ENCODE measurements at regions not wholly inside any gene's neighbourhood (a gene's known extent, or its start where the extent isn't known, plus 50 kb on each side); places are given as distances from the start of the nearest gene placed in this dataset.

GRCh38 chr16:9337308-9338032, 246.0 kb downstream of the HAPSTR1 start:
- intact Hi-C loops (cut with micrococcal nuclease) = no loop called here
- H3K79me2 ChIP-seq (ENCODE audit: control insufficient read depth, insufficient read depth, low read length) = no peaks in the 10 kb centered on the region
- H3K9me1 ChIP-seq (replicated peaks; ENCODE audit: control insufficient read depth, extremely low read depth, insufficient read depth, low read length) = no peaks in the 10 kb centered on the region
- H4K20me1 ChIP-seq (replicated peaks; ENCODE audit: control insufficient read depth, extremely low read depth, insufficient read depth, low read length) = no peaks in the 10 kb centered on the region
- H3K4me2 ChIP-seq (ENCODE audit: insufficient read depth, low read length) = no peak overlapping the region
- FAIRE-seq (no peak), DNase-seq (ENCODE audit: low read depth, low spot score) (no peak)
- BruUV-seq (replicated peaks) = no TSS peak
- CTCF ChIA-PET = no interaction called here
- dilution Hi-C loops (cut with MboI; ENCODE audit: extremely low pct_ligation_motif_present, low sequenced_read_pairs) = no loop called here
- no peaks in the 10 kb centered on the region for H3K36me3 ChIP-seq (ENCODE audit: control insufficient read depth in 2 of 2, extremely low read depth in 1 of 2, insufficient read depth in 2 of 2, low read length in 2 of 2)
- no peaks in the 10 kb centered on the region for H3K27me3 ChIP-seq (ENCODE audit: control insufficient read depth in 2 of 2, insufficient read depth in 2 of 2, low read length in 2 of 2)
- no peak overlapping the region for H3K27ac ChIP-seq (ENCODE audit: insufficient read depth, low read depth, low read length)
- H3K9me3 ChIP-seq (replicated peaks; ENCODE audit: control insufficient read depth, insufficient read depth, low read length) = no peaks in the 10 kb centered on the region
- no peak overlapping the region for H2AFZ ChIP-seq (ENCODE audit: low read depth, low read length)
- POLR2A ChIA-PET = no interaction called here
- H3K4me3 ChIP-seq (replicated peaks in 1 of 3; ENCODE audit: insufficient read depth in 1 of 3, low read depth in 1 of 3, low read length in 3 of 3) = no peak overlapping the region
- TF ChIP-seq FOS (IDR thresholded peaks at IDR 0.05; ENCODE audit: borderline replicate concordance, insufficient read depth, low read length) (no peak), POLR2AphosphoS5 (IDR thresholded peaks at IDR 0.05; ENCODE audit: insufficient read depth, low read depth, low read length) (no peak), MYC (IDR thresholded peaks at IDR 0.05; ENCODE audit: low read depth, low read length) (no peak), CTCF (IDR thresholded peaks at IDR 0.05; ENCODE audit: extremely low read depth in 1 of 2, insufficient read depth in 1 of 2, low read depth in 1 of 2, low read length in 2 of 2) (no peak), JUN (IDR thresholded peaks at IDR 0.05; ENCODE audit: borderline replicate concordance, insufficient read depth, insufficient read length, low read depth) (no peak), EZH2 (IDR thresholded peaks at IDR 0.05; ENCODE audit: borderline replicate concordance, low read depth, low read length, severe bottlenecking) (no peak), POLR2A (IDR thresholded peaks at IDR 0.05; ENCODE audit: low read depth, low read length) (no peak)
- TF ChIP-seq, protein P1, sequence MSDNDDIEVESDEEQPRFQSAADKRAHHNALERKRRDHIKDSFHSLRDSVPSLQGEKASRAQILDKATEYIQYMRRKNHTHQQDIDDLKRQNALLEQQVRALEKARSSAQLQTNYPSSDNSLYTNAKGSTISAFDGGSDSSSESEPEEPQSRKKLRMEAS (IDR thresholded peaks at IDR 0.05; ENCODE audit: insufficient read depth, insufficient read length) = no peak
- no peaks in the 10 kb centered on the region for H3K4me1 ChIP-seq (ENCODE audit: control insufficient read depth, extremely low read depth, insufficient read depth, low read length)
- H3K9ac ChIP-seq (replicated peaks; ENCODE audit: extremely low read depth, insufficient read depth, low read length) = no peak overlapping the region
